NCI-H226 (cell line): ENCODE measurements at regions not wholly inside any gene's neighbourhood (a gene's known extent, or its start where the extent isn't known, plus 50 kb on each side); places are given as distances from the start of the nearest gene placed in this dataset.

Source experiments
- DNase-seq: peaks from one replicate; pipeline ENCODE4 v3.0.0-alpha.2; 2015

- DNase-seq: no peak
Observed at GRCh38 chr2:187129868-187130267, 280.9 kb upstream of the ZSWIM2 start.

GRCh38 chr2:187129306-187129705 is 280.3 kb upstream of the ZSWIM2 start:
- DNase-seq: no peak

- no peak for DNase-seq
Observed at GRCh38 chr2:187126247-187127005, 277.5 kb upstream of the ZSWIM2 start.

GRCh38 chr2:187125318-187125717 is 276.3 kb upstream of the ZSWIM2 start:
- no peak for DNase-seq

GRCh38 chr2:187124529-187124928 is 275.6 kb upstream of the ZSWIM2 start:
- DNase-seq: no peak

GRCh38 chr2:187118331-187119099 is 269.5 kb upstream of the ZSWIM2 start:
- no peak for DNase-seq

GRCh38 chr2:187117483-187117882 is 268.5 kb upstream of the ZSWIM2 start:
- DNase-seq: no peak

GRCh38 chr2:187115627-187116026 is 266.7 kb upstream of the ZSWIM2 start:
- no peak for DNase-seq

- DNase-seq: no peak
Observed at GRCh38 chr2:187107001-187107400, 258.0 kb upstream of the ZSWIM2 start.

GRCh38 chr2:187105218-187105617 is 256.2 kb upstream of the ZSWIM2 start:
- DNase-seq: no peak

- DNase-seq: no peak
Observed at GRCh38 chr2:187102381-187102780, 253.4 kb upstream of the ZSWIM2 start.

- DNase-seq: no peak
Observed at GRCh38 chr2:187098154-187098553, 249.2 kb upstream of the ZSWIM2 start.

GRCh38 chr2:187093771-187094412 is 244.9 kb upstream of the ZSWIM2 start:
- no peak for DNase-seq

GRCh38 chr2:187091664-187092063 is 242.7 kb upstream of the ZSWIM2 start:
- DNase-seq: no peak

- DNase-seq: no peak
Observed at GRCh38 chr2:187084524-187084923, 235.6 kb upstream of the ZSWIM2 start.

GRCh38 chr2:187081461-187081860 is 232.5 kb upstream of the ZSWIM2 start:
- DNase-seq: no peak

- no peak for DNase-seq
Observed at GRCh38 chr2:187079901-187080300, 230.9 kb upstream of the ZSWIM2 start.

GRCh38 chr2:187078297-187078696 is 229.3 kb upstream of the ZSWIM2 start:
- DNase-seq: no peak

- no peak for DNase-seq
Observed at GRCh38 chr2:187075671-187076070, 226.7 kb upstream of the ZSWIM2 start.

- DNase-seq: no peak
Observed at GRCh38 chr2:187075199-187075635, 226.2 kb upstream of the ZSWIM2 start.

- DNase-seq: no peak
Observed at GRCh38 chr2:187058198-187058597, 209.2 kb upstream of the ZSWIM2 start.

GRCh38 chr2:187057466-187057865 is 208.5 kb upstream of the ZSWIM2 start:
- DNase-seq: no peak

GRCh38 chr2:187056416-187057334 is 207.7 kb upstream of the ZSWIM2 start:
- DNase-seq: no peak
